Kidney (tissue), 13 donors: ENCODE measurements at regions not wholly inside any gene's neighbourhood (a gene's known extent, or its start where the extent isn't known, plus 50 kb on each side); places are given as distances from the start of the nearest gene placed in this dataset.

Experiments used
- DNase-seq, 5 donors: peaks; one replicate each; pipeline ENCODE4 v3.0.0-alpha.2; 2013 to 2020
- FAIRE-seq: peaks from 2 replicates; lab custom pipeline; 2012; peaks lifted over from hg19 to GRCh38; lab: Jason Lieb, UNC
- H3K27ac ChIP-seq, 2 donors: one replicate each; pipeline ENCODE4 v1.7.0; 2013; ENCODE audit warnings: low read depth in 2 of 2, low read length in 2 of 2, inconsistent platforms in 1 of 2
- H3K27me3 ChIP-seq: one replicate; pipeline ENCODE4 v1.7.1; 2013; ENCODE audit warnings: low read length, inconsistent platforms; ENCODE audit not compliant: control insufficient read depth, insufficient read depth
- H3K36me3 ChIP-seq, 3 donors: one replicate each; pipeline versions ENCODE4 v1.7.0 to v1.7.1; 2013; ENCODE audit warnings: low read length in 3 of 3, control low read depth in 1 of 3, inconsistent platforms in 1 of 3; ENCODE audit not compliant: insufficient read depth in 3 of 3, control insufficient read depth in 2 of 3
- H3K4me1 ChIP-seq, 3 donors: one replicate each; pipeline versions ENCODE4 v1.7.0 to v1.7.1; 2013; ENCODE audit warnings: low read length in 3 of 3, inconsistent platforms in 1 of 3, low read depth in 1 of 3; ENCODE audit not compliant: control insufficient read depth in 2 of 3, insufficient read depth in 2 of 3
- H3K4me3 ChIP-seq, 3 donors: one replicate each; pipeline versions ENCODE4 v1.7.0 to v1.8.1; 2013; ENCODE audit warnings: low read length in 3 of 3, control low read depth in 1 of 3, inconsistent platforms in 1 of 3
- H3K9ac ChIP-seq, 3 donors: one replicate each; pipeline versions ENCODE4 v1.7.0 to v1.7.1; 2013; ENCODE audit warnings: low read length in 3 of 3, control low read depth in 1 of 3, inconsistent platforms in 1 of 3
- H3K9me3 ChIP-seq, 3 donors: one replicate each; pipeline versions ENCODE4 v1.7.0 to v1.7.1; 2013; ENCODE audit warnings: low read length in 3 of 3, control low read depth in 1 of 3, inconsistent platforms in 1 of 3; ENCODE audit not compliant: control insufficient read depth in 2 of 3, insufficient read depth in 1 of 3
- intact Hi-C: fragments of 100-400 bp; cut with DNase I; formaldehyde crosslinking; loops from one replicate; pipeline ENCODE4 v1.11.1; 2022
- TF ChIP-seq, protein P1 (sequence below): IDR thresholded peaks from 3 replicates; pipeline ENCODE4 v1.5.1; 2012; ENCODE audit warnings: mild to moderate bottlenecking, moderate library complexity, borderline replicate concordance; ENCODE audit not compliant: insufficient read depth; ENCODE audit errors: extremely low read depth
- donor health status: control.
- donor health status: control.
- donor health status: control.
- donor health status: control.
- donor health status: control.
- donor health status: DM: yes; HTN: yes; CAD: no.
- donor health status: Normal renal cell carcinoma (clear cell type).

DNA sequence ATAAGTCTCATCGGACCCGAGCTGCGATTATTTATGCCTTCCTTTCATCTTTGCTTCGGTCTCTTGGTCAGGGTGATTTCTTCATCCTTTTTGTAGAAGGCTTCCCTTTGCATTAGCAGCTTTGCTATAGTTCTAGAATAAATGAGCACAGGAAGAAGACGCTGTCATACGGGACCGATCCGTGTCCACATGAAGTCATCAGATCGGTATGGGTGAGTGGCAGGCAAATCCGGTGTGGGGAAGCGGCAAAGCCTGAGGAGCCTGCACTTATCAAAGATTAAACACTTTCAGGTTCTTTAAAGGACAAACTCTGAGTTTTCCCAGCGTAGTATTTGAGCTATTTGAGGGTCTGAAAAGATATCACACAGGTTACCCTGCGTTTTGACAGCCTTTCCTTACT, 119.3 kb downstream of the IRS2 start:
- intact Hi-C loops, result no loop called here
- TF ChIP-seq, protein P1, sequence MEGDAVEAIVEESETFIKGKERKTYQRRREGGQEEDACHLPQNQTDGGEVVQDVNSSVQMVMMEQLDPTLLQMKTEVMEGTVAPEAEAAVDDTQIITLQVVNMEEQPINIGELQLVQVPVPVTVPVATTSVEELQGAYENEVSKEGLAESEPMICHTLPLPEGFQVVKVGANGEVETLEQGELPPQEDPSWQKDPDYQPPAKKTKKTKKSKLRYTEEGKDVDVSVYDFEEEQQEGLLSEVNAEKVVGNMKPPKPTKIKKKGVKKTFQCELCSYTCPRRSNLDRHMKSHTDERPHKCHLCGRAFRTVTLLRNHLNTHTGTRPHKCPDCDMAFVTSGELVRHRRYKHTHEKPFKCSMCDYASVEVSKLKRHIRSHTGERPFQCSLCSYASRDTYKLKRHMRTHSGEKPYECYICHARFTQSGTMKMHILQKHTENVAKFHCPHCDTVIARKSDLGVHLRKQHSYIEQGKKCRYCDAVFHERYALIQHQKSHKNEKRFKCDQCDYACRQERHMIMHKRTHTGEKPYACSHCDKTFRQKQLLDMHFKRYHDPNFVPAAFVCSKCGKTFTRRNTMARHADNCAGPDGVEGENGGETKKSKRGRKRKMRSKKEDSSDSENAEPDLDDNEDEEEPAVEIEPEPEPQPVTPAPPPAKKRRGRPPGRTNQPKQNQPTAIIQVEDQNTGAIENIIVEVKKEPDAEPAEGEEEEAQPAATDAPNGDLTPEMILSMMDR, result no peak
- Histone ChIP-seq H3K36me3 (no peaks in the 10 kb centered on the region), H3K9ac (no peak overlapping the region), H3K27ac (no peak overlapping the region), H3K9me3 (no peaks in the 10 kb centered on the region), H3K4me3 (no peak overlapping the region), H3K4me1 (no peaks in the 10 kb centered on the region), H3K27me3 (no peaks in the 10 kb centered on the region)
- DNase-seq (peak in 2 of 5 donors; percentile 60 to 62), FAIRE-seq (no peak)

DNA sequence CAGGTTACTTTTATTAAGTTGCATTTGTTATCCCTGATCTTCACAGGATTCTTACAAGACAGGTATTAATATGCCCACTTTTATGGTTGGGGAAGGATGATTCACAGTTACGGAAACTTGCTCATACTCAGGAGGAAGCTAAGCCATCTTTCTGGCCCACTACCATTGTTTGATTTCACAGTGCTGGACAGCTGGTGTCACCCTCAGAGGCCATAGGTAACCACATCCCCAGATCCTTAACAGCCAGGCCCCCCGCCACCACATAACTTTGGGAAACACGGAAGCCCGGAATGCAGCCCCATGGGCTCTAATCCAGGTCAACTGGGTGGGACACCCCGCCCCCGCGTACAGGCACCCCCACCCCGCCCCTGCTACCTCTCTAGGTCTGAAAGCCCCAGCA, 119.7 kb downstream of the IRS2 start:
- Histone ChIP-seq H3K9ac (no peak overlapping the region), H3K9me3 (no peaks in the 10 kb centered on the region), H3K4me1 (no peaks in the 10 kb centered on the region), H3K4me3 (no peak overlapping the region), H3K27me3 (no peaks in the 10 kb centered on the region), H3K36me3 (no peaks in the 10 kb centered on the region), H3K27ac (no peak overlapping the region)
- FAIRE-seq, result no peak
- TF ChIP-seq, protein P1, result no peak
- intact Hi-C loops, result no loop called here
- DNase-seq, result no peak

DNA sequence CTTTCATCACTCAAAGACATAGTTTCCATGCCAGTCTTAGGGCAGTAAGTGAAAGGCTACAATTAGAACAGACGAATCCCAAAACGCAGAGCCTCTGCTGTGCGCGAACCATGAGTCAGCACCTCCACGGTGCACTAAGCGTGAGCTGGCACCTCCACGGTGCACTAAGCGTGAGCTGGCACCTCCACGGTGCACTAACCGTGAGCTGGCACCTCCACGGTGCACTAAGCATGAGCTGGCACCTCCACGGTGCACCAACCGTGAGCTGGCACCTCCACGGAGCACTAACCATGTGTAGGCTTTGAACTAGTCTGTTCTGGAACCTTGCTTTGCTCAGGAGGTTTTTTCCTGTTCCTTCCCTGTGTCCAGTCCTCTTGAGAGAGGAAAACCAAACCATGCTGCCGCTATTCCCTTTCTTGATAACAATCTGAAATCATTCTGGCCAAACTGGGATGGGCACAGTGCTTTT, 120.6 kb downstream of the IRS2 start:
- intact Hi-C loops, result no loop called here
- FAIRE-seq (no peak), DNase-seq (no peak)
- Histone ChIP-seq H3K9ac (no peak overlapping the region), H3K4me1 (no peaks in the 10 kb centered on the region), H3K36me3 (no peaks in the 10 kb centered on the region), H3K9me3 (no peaks in the 10 kb centered on the region), H3K27me3 (no peaks in the 10 kb centered on the region), H3K27ac (no peak overlapping the region), H3K4me3 (no peak overlapping the region)
- TF ChIP-seq, protein P1, result no peak

DNA sequence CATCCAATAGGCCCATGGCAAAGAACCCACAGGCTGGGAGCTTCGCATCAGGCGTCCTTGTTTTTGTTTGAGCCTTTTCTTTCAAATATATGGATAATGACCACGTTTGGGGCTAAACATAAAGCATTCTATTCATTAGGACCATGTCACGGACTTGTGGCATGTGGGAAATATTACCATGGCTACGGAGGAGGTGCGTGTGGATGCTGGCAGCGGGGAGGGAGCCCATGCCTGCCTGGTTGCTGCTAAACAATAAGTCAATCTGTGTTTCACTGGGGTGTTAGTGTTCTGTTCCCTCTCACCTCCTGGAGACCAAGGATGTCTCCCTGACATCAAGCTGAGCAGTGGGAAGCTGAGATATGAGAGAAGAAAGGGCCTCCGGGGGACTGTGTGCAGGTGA, 121.1 kb downstream of the IRS2 start:
- no peaks in the 10 kb centered on the region for H3K36me3 ChIP-seq
- intact Hi-C loops, result no loop called here
- no peaks in the 10 kb centered on the region for H3K9me3 ChIP-seq
- FAIRE-seq (no peak), DNase-seq (no peak)
- no peak overlapping the region for H3K9ac ChIP-seq
- no peaks in the 10 kb centered on the region for H3K4me1 ChIP-seq
- no peak overlapping the region for H3K27ac ChIP-seq
- TF ChIP-seq, protein P1, result no peak
- H3K27me3 ChIP-seq, result no peaks in the 10 kb centered on the region
- H3K4me3 ChIP-seq, result no peak overlapping the region
